ENCODE measurements at regions not wholly inside any gene's neighbourhood (a gene's known extent, or its start where the extent isn't known, plus 50 kb on each side); places are given as distances from the start of the nearest gene placed in this dataset.
"Not testable (repeated sequence)": the region's sequence is repeated elsewhere in the genome, so short reads cannot be mapped to it uniquely, and the experiment has no call there.

- H3K4me3 ChIP-seq, result no peak overlapping the region
- no peaks in the 10 kb centered on the region for H3K27me3 ChIP-seq (replicated peaks; ENCODE audit: insufficient read depth)
- no peaks in the 10 kb centered on the region for H3K79me2 ChIP-seq (ENCODE audit: insufficient read depth)
- no peak for TF ChIP-seq EZH2 (IDR thresholded peaks at IDR 0.05; ENCODE audit: insufficient read depth, poor library complexity, severe bottlenecking)
- TF ChIP-seq EZH2phosphoT487 (IDR thresholded peaks at IDR 0.05; ENCODE audit: insufficient read depth, low read depth), result no peak
- no peak for DNase-seq
- no peak overlapping the region for H3K27ac ChIP-seq
- H3F3A ChIP-seq (ENCODE audit: insufficient read depth), result no peaks in the 10 kb centered on the region
- in situ Hi-C loops (cut with MboI), result no loop called here
- no peak overlapping the region for H3K9ac ChIP-seq
- H4K20me1 ChIP-seq (ENCODE audit: insufficient read depth), result no peaks in the 10 kb centered on the region
- 9 to 13% methylated on average over 2 of the region's 2 CpGs for WGBS, 2 experiments (ENCODE audit: low coverage in 1 of 2, low lambda C conversion rate in 2 of 2, missing lambda C conversion rate in 2 of 2)
- H3K4me2 ChIP-seq (ENCODE audit: unreplicated experiment), result no peak overlapping the region
- no peaks in the 10 kb centered on the region for H3K36me3 ChIP-seq (ENCODE audit: low read depth)
- peaks cover 5% of the 10 kb centered on the region for H3K4me1 ChIP-seq (ENCODE audit: insufficient read depth)
- no peaks in the 10 kb centered on the region for H3K9me2 ChIP-seq (ENCODE audit: insufficient read depth)
- no peak overlapping the region for H2AFZ ChIP-seq
- H3K9me3 ChIP-seq (ENCODE audit: low read depth), result no peaks in the 10 kb centered on the region
Observed at GRCh38 chr13:86918682-86919081, 752.5 kb upstream of the SLITRK5 start.

- H4K20me1 ChIP-seq (ENCODE audit: insufficient read depth), result no peaks in the 10 kb centered on the region
- H3K4me2 ChIP-seq (ENCODE audit: unreplicated experiment), result no peak overlapping the region
- 10 to 24% methylated on average over 1 of the region's 1 CpG for WGBS, 2 experiments (ENCODE audit: low coverage in 1 of 2, low lambda C conversion rate in 2 of 2, missing lambda C conversion rate in 2 of 2)
- no peak overlapping the region for H3K27ac ChIP-seq
- DNase-seq, result no peak
- no peaks in the 10 kb centered on the region for H3K79me2 ChIP-seq (ENCODE audit: insufficient read depth)
- no peaks in the 10 kb centered on the region for H3F3A ChIP-seq (ENCODE audit: insufficient read depth)
- peaks cover 5% of the 10 kb centered on the region for H3K4me1 ChIP-seq (ENCODE audit: insufficient read depth)
- no peak overlapping the region for H2AFZ ChIP-seq
- TF ChIP-seq EZH2phosphoT487 (IDR thresholded peaks at IDR 0.05; ENCODE audit: insufficient read depth, low read depth), result no peak
- TF ChIP-seq EZH2 (IDR thresholded peaks at IDR 0.05; ENCODE audit: insufficient read depth, poor library complexity, severe bottlenecking), result no peak
- no peaks in the 10 kb centered on the region for H3K36me3 ChIP-seq (ENCODE audit: low read depth)
- no peak overlapping the region for H3K9ac ChIP-seq
- no peaks in the 10 kb centered on the region for H3K27me3 ChIP-seq (replicated peaks; ENCODE audit: insufficient read depth)
- no peak overlapping the region for H3K4me3 ChIP-seq
- in situ Hi-C loops (cut with MboI), result no loop called here
- no peaks in the 10 kb centered on the region for H3K9me3 ChIP-seq (ENCODE audit: low read depth)
- H3K9me2 ChIP-seq (ENCODE audit: insufficient read depth), result no peaks in the 10 kb centered on the region
Observed at GRCh38 chr13:86920961-86921360, 750.2 kb upstream of the SLITRK5 start.

- Histone ChIP-seq H3K36me3 (ENCODE audit: low read depth) (no peaks in the 10 kb centered on the region), H3K27ac (no peak overlapping the region), H3K9me2 (ENCODE audit: insufficient read depth) (no peaks in the 10 kb centered on the region), H3F3A (ENCODE audit: insufficient read depth) (no peaks in the 10 kb centered on the region), H4K20me1 (ENCODE audit: insufficient read depth) (no peaks in the 10 kb centered on the region), H3K79me2 (ENCODE audit: insufficient read depth) (no peaks in the 10 kb centered on the region), H3K4me2 (ENCODE audit: unreplicated experiment) (no peak overlapping the region), H3K4me3 (no peak overlapping the region), H3K4me1 (ENCODE audit: insufficient read depth) (peaks cover 5% of the 10 kb centered on the region), H3K27me3 (replicated peaks; ENCODE audit: insufficient read depth) (no peaks in the 10 kb centered on the region), H2AFZ (no peak overlapping the region), H3K9ac (no peak overlapping the region), H3K9me3 (ENCODE audit: low read depth) (no peaks in the 10 kb centered on the region)
- peak; percentile 37 for DNase-seq
- in situ Hi-C loops (cut with MboI), result no loop called here
- TF ChIP-seq EZH2phosphoT487 (IDR thresholded peaks at IDR 0.05; ENCODE audit: insufficient read depth, low read depth) (no peak), EZH2 (IDR thresholded peaks at IDR 0.05; ENCODE audit: insufficient read depth, poor library complexity, severe bottlenecking) (no peak)
- WGBS, 2 experiments (ENCODE audit: low coverage in 1 of 2, low lambda C conversion rate in 2 of 2, missing lambda C conversion rate in 2 of 2), result 28 to 36% methylated on average over 5 of the region's 5 CpGs
Observed at GRCh38 chr13:86922936-86923335, 748.2 kb upstream of the SLITRK5 start.

- H3K9me3 ChIP-seq (ENCODE audit: low read depth); H3K79me2 ChIP-seq (ENCODE audit: insufficient read depth); H3K9ac ChIP-seq; H2AFZ ChIP-seq; H3F3A ChIP-seq (ENCODE audit: insufficient read depth); H3K27ac ChIP-seq; H3K4me3 ChIP-seq; H3K4me2 ChIP-seq (ENCODE audit: unreplicated experiment); DNase-seq; H3K4me1 ChIP-seq (ENCODE audit: insufficient read depth); H3K36me3 ChIP-seq (ENCODE audit: low read depth); H3K27me3 ChIP-seq (replicated peaks; ENCODE audit: insufficient read depth); H4K20me1 ChIP-seq (ENCODE audit: insufficient read depth); in situ Hi-C loops (cut with MboI); H3K9me2 ChIP-seq (ENCODE audit: insufficient read depth): not testable (repeated sequence)
- WGBS, 2 experiments (ENCODE audit: low coverage in 1 of 2, low lambda C conversion rate in 2 of 2, missing lambda C conversion rate in 2 of 2), result 61 to 70% methylated on average over 3 of the region's 3 CpGs
Observed at GRCh38 chr13:86926916-86927315, 744.3 kb upstream of the SLITRK5 start.

- TF ChIP-seq EZH2 (IDR thresholded peaks at IDR 0.05; ENCODE audit: insufficient read depth, poor library complexity, severe bottlenecking), result no peak
- DNase-seq, result no peak
- no peak overlapping the region for H3K4me2 ChIP-seq (ENCODE audit: unreplicated experiment)
- in situ Hi-C loops (cut with MboI), result no loop called here
- H3K9me2 ChIP-seq (ENCODE audit: insufficient read depth), result no peaks in the 10 kb centered on the region
- no peaks in the 10 kb centered on the region for H3K36me3 ChIP-seq (ENCODE audit: low read depth)
- no peaks in the 10 kb centered on the region for H3K9me3 ChIP-seq (ENCODE audit: low read depth)
- H3F3A ChIP-seq (ENCODE audit: insufficient read depth), result no peaks in the 10 kb centered on the region
- no peaks in the 10 kb centered on the region for H3K79me2 ChIP-seq (ENCODE audit: insufficient read depth)
- H4K20me1 ChIP-seq (ENCODE audit: insufficient read depth), result no peaks in the 10 kb centered on the region
- no peak overlapping the region for H2AFZ ChIP-seq
- no peaks in the 10 kb centered on the region for H3K4me1 ChIP-seq (ENCODE audit: insufficient read depth)
- H3K4me3 ChIP-seq, result no peak overlapping the region
- H3K9ac ChIP-seq, result no peak overlapping the region
- no peaks in the 10 kb centered on the region for H3K27me3 ChIP-seq (replicated peaks; ENCODE audit: insufficient read depth)
- 5% methylated on average over 3 of the region's 3 CpGs for WGBS, 2 experiments (ENCODE audit: low coverage in 1 of 2, low lambda C conversion rate in 2 of 2, missing lambda C conversion rate in 2 of 2)
- no peak overlapping the region for H3K27ac ChIP-seq
Observed at GRCh38 chr13:86932776-86933334, 738.3 kb upstream of the SLITRK5 start.

Measured in GM23248 (cell line).